ENCODE measurements at regions not wholly inside any gene's neighbourhood (a gene's known extent, or its start where the extent isn't known, plus 50 kb on each side); places are given as distances from the start of the nearest gene placed in this dataset.
A peak's percentile ranks its signal among the peaks of the same experiment; 100 is the strongest.
"Not testable (repeated sequence)": the region's sequence is repeated elsewhere in the genome, so short reads cannot be mapped to it uniquely, and the experiment has no call there.

DNA sequence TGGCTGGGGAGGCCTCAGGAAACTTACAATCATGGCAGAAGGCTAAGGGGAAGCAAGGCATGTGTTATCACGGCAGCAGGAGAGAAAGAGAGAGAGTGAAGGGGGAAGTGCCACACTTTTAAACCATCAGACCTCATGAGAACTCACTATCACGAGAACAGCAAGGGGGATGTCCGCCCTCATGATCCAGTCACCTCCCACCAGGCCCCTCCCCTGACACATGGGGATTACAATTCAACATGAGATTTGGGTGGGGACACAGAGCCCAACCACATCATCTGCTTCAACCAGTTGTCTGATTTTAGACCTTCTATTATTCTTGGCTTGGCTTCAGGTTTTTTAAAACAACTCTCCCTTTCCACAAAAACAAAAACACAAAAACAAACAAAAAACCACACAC is 93.7 kb upstream of the BASP1 start:
- DNase-seq (ENCODE audit: low spot score) = not testable (repeated sequence)

DNA sequence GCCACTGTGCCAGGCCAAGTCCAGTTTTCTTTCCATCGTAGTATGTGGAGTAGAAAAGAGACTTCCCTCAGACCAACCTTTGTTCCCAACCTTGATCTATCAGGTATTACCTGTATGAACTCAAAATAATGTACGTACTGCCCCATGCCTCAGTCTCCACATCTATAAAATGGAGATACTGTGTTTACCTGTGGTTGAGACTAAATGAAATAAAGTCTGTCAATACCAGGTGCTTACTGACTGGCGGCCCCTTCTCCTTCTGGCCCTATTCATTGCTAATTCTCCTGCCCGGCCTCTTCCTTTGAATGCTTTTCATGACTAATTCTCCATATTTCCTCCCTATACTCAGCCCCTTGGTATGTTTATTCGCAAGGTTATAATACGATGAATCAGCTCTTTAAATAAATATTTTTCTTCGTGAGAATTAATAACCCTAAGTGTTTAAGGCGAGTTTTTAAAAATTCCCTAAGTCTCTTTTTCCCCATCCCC is 89.6 kb upstream of the BASP1 start:
- DNase-seq (ENCODE audit: low spot score) = peak; percentile 78

DNA sequence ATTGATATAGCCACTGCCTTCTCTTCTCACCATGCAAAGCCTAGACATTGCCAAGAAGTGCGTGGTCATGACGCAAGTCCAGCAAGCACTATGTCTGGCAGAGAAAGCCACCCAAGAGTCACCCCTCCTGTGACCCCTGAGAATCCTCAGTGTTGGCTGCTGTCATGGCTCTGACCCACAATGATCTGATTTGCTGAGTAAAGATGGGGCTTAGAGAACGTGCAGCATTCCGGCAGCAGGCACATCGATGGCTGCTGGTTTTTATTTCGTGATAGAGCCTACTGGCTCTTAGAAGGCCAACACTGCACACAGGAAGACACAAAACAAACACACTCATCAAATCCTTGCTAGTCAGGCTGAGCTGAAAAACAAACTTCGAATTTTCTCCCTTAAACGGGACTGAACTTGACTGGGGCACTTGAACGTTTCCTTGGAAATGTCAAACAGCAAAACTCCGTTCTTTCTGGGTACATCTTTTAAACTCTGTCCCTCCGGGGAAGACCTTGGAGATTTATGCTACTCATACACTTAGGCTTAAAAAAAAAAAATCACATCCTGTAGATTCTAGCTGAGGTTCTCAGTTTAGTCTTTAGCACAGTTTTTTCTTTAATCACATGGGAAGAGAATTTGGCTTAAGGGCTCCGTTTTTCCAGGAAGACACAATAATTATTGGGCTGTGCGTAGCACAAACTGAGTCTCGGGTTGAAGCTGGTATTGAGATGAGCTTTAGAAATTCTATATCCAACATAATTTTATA is 88.2 kb upstream of the BASP1 start:
- peak; percentile 29 for DNase-seq (ENCODE audit: low spot score)

DNA sequence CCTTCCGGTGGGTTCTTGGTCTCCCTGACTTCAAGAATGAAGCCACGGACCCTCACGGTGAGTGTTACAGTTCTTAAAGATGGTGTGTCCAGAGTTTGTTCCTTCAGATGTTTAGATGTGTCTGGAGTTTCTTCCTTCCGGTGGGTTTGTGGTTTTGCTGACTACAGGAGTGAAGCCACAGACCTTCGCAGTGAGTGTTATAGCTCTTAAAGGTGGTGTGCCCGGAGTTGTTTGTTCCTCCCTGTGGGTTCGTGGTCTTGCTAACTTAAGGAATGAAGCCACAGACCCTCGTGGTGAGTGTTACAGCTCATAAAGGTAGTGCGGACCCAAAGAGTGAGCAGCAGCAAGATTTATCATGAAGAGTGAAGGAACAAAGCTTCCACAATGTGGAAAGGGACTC is 87.1 kb upstream of the BASP1 start:
- DNase-seq (ENCODE audit: low spot score) = not testable (repeated sequence)

DNA sequence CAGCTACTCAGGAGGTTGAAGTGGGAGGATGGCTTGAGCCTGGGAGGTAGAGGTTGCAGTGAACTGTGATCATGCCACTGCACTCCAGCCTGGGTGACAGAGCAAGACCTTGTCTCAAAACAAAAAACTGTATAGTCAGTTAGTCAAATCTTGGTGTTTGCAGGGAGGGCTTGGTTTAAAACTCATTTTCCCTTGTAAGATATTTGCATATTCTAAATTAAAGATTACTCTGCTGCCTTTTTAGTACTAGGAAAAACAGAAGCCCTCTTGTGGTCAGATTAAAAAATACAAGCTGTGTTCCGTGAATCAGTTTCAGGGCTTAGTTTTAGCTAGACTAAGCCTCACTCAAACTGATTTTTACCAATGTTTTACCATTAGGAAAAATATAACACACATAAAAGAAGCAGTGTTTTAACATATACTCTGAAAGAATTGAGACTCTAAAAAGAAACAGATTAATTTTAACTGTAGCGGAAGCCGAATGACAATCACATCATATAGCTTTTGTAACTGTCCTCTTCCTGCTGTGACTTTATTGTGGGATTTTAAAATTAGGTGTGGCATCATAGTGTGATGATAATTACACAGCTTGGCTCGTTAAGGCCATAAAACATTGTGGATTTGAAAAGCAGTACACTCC is 84.9 kb upstream of the BASP1 start:
- DNase-seq (ENCODE audit: low spot score) = peak; percentile 69

DNA sequence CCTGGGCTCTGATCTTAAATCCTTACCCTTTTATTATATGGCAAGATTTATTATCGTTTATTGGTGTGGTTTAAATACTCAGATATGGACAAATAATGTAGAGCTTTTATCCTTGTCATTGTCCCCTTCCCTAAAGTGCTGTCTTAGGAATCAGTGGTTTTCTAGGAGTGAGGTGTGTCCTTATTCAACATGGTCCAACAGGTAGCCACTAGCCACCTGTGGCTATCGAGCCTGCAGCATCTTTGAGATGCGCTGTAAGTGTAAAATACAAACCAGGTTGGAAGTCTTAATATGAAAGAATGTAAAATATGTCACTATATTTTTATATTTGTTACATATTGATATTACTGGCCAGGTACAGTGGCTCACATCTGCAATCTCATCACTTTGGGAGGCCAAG is 82.4 kb upstream of the BASP1 start:
- DNase-seq (ENCODE audit: low spot score) = no peak

DNA sequence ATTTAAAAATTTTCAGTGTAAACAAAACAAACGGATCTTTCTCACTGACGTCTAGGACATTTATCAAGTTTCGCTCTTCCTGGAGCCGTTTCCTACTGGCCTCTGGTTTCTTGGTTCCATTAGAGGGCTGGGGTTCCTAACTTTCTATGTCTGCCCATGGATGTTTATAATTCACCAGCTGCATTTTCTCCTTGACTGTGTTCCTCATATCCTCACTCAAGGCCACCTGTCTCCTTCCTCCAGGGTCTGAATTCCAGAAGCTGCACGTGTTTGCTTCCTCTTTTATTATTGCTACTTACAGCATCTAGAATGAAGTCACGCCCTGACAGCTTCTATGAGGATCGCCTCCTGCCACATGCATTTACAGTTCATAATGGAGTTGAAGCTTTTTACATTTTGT is 74.1 kb upstream of the BASP1 start:
- no peak for DNase-seq (ENCODE audit: low spot score)

DNA sequence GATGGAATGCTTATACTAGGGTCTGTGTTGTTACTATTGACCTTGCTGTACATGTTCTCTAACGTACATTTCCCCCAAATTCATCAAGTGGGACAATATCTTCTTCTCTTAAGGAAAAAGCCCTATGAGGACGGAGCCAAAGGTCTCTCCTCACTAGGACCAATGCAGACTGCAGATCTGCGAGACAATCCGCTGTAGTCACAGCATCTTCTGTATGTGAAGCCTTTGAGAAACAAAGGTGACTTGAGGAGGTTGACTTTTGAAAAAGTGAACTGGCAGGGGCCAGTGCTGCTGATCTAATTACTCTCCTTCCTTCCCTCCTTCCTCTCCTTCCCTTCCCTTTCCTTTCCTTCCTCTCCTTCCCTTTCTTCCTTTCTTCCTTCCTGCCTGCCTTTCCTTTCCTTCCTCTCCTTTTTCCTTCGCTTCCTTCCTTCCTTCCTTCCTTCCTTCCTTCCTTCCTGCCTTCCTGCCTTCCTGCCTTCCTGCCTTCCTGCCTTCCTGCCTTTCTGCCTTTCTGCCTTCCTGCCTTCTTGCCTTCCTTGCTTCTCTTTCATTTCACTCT is 71.1 kb upstream of the BASP1 start:
- no peak for DNase-seq (ENCODE audit: low spot score)

DNA sequence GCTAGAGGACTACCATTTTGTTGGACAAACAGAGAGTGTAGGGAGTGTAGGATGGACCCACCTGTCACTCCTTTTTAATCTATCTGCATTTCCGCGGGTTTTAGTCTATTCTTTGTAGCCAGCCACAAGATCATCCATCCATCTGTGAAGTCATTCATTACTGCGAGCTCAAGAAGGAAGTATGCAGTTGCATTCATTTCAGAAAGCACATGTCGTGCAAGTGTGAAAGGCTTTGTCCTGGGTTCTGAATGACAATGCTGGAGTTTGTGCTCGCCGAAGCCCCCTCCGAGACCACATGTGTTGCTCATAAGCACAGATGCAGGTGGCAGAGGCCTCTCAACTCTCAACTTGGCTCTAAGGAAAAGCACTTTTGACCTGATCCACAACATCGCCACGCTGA is 70.3 kb upstream of the BASP1 start:
- no peak for DNase-seq (ENCODE audit: low spot score)

DNA sequence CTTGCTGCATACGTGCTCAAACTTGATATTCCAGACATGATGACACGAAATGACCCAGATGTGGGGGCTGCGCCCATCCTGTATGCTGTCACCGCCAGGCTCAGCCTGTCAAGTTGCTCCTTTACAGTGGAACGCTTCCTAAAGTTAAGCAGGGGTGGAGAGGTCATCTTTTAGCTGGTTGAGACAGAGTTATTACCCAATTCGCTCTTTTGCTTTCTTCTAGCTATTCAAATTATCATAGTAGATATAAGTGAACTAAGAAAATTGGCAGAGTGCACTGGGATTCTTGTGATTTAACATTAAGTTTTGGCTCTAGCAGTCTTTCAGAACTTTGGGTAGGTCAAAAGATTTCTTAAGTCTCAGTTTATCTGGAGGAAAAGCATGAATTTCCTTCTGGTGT is 69.8 kb upstream of the BASP1 start:
- no peak for DNase-seq (ENCODE audit: low spot score)

DNA sequence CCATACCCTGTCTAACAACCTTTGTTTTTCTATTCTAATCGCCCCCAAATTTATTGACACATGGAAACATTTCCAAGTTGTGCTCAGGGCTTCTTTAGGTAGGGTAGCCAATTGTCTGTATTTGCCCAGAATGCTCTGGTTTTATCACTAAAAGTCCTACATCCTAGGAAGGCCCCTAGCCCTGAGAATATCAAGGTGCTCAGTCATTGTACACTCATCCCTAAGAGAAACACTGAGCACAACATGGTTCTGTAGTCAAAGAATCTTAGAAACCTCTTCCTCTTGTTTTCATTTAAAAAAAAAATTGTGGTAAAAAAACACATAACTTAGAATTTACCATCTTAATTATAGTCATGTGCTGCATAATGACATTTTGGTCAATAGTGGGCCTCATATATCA is 69.0 kb upstream of the BASP1 start:
- no peak for DNase-seq (ENCODE audit: low spot score)

DNA sequence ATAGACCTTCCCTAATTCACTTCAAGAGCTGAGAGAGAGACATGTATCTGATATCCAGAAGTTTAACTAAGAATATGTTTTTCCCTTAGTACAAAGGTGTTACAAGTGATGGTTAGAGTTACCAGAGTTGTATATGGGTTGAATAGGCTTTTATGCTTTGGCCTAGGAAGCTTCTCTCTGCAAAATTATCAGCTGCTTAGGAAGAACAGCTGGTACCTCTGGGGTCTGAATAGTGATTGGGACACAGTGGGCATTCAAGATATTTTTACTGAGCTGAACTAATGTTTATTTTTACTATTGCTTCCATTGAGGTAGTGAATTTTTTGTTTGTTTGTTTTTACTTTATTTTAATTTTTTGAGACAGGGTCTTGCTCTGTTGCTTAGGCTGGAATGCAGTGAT is 67.6 kb upstream of the BASP1 start:
- DNase-seq (ENCODE audit: low spot score) = no peak

DNA sequence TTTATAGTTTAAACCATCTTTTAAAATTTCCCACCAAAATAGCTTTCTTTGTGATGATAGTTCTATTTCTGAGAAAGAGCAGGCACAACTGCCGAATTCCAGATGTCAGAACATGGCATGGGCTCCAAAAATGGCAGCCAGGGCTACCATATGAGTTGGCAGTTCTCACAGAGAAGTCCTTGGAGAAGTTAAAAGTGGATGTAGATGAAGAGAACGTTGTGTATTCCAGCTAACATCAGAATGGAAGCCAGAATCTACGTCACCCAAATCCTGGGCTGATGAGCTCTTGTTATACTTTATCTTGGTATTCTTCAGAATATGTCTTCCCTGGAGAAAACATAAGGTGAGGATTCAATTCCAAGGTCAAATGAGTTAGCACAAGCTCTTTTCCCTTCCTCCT is 66.9 kb upstream of the BASP1 start:
- DNase-seq (ENCODE audit: low spot score) = no peak

DNA sequence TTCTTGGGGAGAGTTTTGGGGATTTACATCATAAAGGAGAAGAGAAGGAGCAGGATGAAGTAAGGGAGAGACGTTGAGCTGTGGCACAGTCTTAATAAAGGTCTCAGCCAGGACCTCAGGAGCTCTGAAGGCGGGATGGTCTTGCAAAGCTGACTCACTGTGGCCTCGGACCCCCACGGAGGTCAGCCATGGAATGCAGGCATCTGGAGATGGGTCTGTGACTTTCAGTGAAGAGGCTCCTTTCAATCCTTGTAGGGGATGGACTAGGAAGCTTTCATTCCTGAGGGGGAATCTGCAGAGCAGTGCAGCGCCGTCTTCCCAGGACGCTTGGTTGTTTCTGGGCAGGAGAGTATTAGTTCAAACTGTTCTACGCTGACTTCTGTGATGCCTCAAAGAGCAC is 65.7 kb upstream of the BASP1 start:
- DNase-seq (ENCODE audit: low spot score) = no peak

DNA sequence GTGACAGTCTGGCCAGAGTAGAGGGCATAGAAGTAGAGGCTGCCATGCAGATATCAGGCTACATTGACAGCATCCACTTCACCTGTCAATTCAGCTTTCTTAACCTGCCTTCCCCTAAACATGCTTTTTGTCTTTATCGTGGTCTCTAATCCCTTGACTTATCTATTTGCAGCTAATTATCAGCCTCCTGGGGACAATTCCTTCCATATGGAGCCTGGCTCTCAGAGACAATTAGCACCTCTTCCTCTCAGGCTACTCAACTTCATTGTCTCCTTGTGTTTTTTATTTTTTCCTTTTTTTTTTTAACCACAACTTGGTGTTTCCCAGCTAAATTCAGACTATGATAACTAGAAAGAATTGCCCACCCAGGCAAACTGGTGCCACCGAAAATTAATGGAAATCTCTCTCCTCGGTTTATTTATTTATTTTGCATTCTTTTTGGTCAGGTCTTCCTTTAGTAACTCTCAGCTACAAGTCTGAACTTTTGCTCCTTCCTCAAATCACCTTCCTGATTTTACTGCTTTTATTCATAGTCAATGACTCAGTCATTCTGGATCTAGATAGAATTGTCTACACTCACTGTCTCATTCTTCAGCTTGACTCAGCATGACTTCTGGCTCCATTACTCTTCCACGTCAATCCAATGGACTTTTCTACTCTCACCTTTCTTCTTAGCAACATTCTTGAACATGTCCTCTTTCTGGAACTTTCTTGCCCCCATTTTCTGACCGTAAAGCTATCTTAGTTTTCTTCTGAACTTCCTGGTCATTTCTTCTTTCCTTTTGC is 63.0 kb upstream of the BASP1 start:
- DNase-seq (ENCODE audit: low spot score) = peak; percentile 30

DNA sequence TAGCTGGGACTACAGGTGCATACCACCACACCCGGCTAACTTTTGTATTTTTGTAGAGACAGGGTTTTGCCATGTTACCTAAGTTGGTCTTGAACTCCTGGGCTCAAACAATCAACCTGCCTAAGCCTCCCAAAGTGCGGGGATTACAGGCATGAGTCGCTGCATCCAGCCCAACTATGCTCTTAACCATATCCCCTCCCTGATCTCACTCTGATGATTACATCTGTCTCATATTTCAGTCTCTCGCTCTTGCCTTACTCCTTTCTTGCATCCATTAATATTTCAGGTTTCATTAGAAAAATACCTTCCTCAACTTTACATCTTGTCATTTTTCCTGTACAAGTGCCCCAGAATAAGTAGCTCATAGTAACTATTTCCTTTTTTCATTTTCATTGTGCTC is 61.0 kb upstream of the BASP1 start:
- no peak for DNase-seq (ENCODE audit: low spot score)

DNA sequence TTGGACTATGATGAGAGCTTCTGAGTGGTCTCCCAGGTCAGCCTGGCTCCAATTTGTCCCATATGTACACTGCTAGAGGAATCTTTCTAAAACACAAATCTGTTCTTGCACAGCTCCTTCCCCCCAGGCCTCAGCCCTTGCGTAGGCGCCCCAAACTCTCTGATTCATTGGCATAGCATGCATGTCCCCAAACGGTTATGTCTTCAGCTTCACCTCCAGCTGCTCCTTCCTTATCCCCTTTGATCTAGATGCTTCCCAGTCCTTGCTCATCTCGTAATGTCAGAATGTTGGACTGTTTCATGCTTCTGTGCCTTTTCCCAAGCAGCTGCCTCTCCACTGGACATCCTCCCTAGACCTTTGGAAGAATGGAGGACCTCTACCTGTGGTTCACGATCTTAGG is 60.1 kb upstream of the BASP1 start:
- DNase-seq (ENCODE audit: low spot score) = no peak

DNA sequence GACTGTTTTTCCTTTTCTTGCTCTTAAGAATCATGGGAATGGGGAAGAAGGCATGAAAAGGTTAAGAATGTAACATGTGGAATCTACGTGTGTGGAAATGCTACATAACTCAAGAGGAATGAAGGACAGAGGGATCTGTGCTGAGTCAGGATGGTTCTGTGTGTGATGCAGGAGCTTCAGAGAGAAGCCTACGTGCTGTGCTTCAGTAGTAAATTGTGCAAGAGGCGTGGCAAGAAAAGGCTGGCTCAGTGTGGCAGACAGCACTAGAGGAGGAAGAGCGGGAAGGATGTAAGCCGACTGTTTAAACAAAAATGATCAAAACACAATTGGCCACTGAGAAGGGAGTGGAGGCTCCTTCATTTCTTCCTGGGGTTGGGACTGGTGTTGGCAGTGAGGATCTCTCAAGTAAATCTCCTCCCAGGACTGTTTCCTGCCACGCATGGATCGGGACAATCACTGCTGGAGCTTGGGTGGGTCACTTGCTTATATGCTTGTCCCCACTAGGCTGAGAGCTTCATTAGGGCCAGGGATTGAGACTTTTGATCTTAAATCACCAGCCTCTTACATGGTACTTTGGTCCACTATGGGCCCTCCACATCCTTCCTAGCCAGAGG is 59.4 kb upstream of the BASP1 start:
- peak; percentile 75 for DNase-seq (ENCODE audit: low spot score)

DNA sequence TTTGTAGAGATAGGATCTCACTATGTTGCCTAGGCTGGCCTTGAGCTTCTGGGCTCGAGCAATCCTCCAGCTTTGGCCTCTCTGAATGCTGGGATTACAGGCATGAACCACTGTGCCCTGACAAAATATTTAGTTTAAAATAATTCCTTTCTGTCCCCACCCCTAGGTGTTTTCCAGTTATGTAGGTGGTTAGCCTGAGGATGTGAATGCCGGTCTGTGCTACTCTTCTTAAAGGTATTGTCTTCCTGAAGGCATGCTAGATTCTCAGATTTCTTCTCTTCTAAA is 56.7 kb upstream of the BASP1 start:
- DNase-seq (ENCODE audit: low spot score) = no peak

DNA sequence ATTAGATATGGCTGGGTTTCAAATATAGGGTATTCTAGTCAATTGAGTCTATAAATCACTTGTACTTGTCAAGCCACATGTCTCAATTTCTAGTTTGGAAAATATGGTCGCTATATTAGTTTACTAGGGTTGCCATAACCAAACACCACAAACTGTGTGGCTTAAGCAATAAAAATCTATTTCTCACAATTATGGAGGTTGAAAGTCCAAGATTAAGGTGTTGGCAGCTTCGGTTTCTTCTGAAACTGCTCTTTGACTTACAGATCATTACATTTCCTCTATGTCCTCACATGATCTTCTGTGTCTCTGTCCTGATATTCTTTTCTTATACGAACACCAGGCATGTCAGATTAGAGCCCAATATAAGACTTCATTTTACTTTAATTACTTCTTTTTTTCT is 55.8 kb upstream of the BASP1 start:
- DNase-seq (ENCODE audit: low spot score) = no peak

DNA sequence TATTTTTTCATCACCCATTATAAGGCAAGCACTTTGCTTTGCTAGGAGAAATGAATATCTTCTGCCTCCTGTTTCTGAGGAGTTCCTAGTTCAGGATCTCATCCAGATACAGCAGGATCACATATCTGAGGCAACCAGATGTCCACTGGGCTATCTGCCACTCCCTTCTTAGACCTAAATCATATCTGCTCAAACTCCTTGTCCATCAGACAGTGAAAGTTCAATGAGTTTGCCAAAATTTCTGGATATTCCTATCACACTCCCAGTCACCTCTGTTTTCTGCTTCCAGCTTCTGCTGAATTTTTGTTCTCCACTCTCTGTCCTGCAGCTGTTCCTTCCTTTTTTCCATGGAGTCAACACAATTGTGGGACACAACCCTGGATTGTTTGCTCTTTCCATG is 54.2 kb upstream of the BASP1 start:
- no peak for DNase-seq (ENCODE audit: low spot score)

DNA sequence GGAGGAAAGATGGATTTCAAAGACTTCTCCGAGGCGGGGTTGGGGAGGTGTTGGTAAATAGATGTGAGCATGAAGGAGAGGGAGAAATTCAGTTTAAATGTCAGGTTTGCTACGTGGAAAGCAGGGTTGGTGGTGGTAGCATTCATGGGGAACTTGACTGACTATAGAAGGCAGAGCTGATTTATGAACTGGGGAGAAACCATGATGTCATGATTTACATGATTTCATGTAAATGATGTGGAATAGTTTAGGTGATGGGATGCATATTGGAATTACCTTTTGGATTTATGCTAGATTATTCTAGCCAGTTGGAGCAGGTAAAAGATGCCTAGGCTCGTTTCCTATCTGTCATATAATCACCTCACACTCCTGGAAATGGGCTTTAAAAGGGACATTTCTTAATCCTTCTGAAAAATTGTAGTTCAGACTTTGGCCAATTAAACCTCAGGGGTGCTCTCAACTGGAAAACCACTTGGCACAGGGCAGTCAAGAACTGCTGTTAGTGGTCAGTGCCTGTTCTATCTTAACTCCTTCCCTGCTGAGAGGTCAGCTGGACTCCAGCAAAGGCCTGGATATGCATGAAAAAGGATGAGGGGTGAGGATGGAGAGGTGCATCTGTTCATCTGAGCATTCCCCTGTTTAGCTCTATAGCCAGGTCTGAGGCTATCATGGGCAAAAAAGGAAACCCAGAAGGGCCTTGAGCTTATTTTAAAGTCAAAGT is 50.1 kb upstream of the BASP1 start:
- no peak for DNase-seq (ENCODE audit: low spot score)
